Left cardiac atrium (tissue), 4 donors: ENCODE measurements at regions not wholly inside any gene's neighbourhood (a gene's known extent, or its start where the extent isn't known, plus 50 kb on each side); places are given as distances from the start of the nearest gene placed in this dataset.

Experiments used
- ATAC-seq, 2 donors: fragments of 200-7000 bp; cut with Tn5 transposase; one replicate each; pipeline ENCODE4 v1.9.1; 2020; ENCODE audit warnings: mild to moderate bottlenecking in 2 of 2, moderate library complexity in 2 of 2
- DNase-seq: peaks from one replicate; pipeline ENCODE4 v3.0.0-alpha.2; 2020
- intact Hi-C, 2 donors: fragments of 100-400 bp; cut with DNase I; formaldehyde crosslinking; loops; one replicate each; pipeline versions ENCODE4 v1.14.1 to v1.15.1; 2022 to 2023
- donor health status: DM: no; HTN: yes; CAD: no.
- donor health status: DM: no; HTN: yes; CAD: no; lungs with severe emphysema.
- donor health status: DM: yes; HTN: yes; CAD: no.
- donor health status: Dilated cardiomyopathy.

DNA sequence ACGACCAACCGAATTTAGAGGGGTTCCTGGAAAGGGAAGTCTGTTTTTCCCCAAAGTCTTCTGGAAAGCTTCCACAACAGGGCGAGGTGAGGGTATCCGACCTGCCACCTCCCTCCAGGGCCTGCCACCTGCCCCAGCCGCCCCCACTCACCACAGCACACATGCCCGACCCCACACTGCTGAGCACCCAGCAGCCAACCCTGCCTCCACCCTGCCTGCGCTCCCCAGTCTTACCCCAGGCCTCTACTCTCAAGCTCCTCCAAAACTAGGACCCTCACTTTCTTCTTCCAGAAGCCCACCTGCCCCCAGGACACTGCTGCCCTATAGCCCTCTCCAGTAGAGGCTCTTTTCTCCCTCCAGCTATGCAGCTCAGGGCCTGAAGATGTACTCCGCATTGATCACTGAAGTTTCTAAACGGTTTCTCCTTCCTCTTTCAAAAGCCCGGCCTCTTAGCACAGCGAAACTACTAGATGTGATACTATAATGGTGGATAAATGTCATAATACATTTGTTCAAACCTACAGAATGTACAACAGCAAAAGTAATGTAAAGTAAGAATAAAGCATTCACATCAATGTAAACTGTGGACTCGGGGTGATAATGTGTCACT, 128.8 kb upstream of the SLC1A4 start:
- no peak for DNase-seq
- ATAC-seq, result no peak
- intact Hi-C loops, result loop anchor here in 1 of 2 donors (10.0 kb wide), 1 partner anchor 216 kb away; no protein-coding TSS in a partner anchor

DNA sequence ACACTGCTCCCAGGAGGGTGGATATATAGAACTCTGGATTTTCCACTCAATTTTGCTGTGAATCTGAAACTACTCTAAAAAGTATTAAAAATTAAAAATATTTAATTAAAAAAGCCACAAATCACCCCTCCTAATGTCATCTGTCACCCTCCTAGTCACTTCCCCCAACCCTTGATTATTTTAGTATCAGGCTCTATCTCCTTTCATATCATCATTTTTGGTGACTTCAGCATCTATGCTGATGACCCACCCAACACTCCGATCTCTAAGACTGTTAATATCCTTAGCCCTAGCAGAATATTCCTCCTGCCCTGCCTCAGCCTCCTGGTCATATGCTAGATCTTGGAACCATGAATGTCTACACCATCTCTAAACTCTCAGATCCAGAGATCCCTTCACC, 128.3 kb upstream of the SLC1A4 start:
- DNase-seq, result no peak
- intact Hi-C loops, result loop anchor here in 1 of 2 donors (10.0 kb wide), 1 partner anchor 216 kb away; no protein-coding TSS in a partner anchor
- no peak for ATAC-seq

DNA sequence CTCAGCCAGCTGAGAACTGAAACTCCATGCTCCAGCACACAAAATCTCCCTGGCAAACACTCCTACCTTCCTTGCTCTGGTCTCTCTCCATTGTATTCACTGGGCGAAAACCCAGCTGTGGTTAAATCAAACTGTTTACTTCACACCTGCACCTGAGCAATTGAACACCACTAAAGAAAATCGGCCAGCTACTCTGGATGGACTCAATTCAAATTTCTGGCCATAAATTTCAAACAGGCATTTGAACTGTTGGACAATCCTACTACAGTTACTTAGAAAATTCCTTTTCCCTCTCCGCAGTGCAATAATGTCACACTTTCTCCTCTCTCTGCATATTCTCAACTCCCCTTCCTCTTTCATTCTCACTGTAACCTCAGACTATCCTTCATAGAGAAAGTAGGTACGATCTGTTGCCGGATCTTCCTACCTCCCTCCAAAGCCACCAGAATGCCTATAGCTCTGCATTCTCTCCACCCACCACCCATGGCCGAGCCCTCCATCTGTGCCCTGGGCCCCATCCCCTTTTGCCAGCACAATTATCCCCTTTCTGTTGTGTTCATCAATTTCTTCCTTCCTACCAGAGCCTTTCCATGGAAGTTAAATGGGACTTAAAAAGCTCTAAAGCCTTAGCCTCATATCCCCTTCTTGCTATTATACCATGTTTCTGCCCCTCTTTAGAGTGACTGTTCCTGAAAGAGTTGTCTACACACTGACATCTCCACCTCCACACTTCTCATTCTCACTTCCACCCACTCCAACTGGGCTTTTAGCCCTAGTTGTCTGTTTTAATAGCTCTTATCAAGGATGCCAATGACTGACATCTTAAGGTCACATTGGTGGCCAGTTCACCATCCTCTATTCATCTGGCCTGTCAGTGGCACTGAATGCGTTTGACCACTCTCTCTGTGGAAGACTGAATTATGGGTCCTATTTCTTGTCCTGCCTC, 127.5 kb upstream of the SLC1A4 start:
- ATAC-seq (no peak), DNase-seq (no peak)
- intact Hi-C loops, result loop anchor here in 1 of 2 donors (10.0 kb wide), 1 partner anchor 217 kb away; no protein-coding TSS in a partner anchor

DNA sequence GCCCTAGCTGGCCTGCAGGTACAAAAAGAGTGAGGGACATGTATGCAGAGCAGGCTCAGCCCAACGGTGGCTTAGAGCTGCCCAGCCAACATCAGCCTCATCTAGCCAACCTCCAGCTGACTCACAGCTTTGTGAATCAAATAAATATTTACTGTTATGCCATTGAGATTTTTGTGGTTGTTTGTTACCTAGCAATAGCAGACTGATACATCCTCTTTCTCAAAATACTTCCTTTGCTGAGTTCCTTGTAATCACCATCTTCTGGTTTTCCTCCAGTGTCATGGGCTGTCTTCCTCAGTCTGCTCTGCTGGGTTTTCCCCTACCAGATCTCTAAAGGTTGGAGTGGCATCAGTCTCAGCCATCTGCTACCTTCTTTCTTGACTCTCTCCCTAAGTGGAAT, 126.6 kb upstream of the SLC1A4 start:
- intact Hi-C loops, result loop anchor here in 1 of 2 donors (10.0 kb wide), 1 partner anchor 218 kb away; no protein-coding TSS in a partner anchor
- ATAC-seq (no peak), DNase-seq (no peak)

DNA sequence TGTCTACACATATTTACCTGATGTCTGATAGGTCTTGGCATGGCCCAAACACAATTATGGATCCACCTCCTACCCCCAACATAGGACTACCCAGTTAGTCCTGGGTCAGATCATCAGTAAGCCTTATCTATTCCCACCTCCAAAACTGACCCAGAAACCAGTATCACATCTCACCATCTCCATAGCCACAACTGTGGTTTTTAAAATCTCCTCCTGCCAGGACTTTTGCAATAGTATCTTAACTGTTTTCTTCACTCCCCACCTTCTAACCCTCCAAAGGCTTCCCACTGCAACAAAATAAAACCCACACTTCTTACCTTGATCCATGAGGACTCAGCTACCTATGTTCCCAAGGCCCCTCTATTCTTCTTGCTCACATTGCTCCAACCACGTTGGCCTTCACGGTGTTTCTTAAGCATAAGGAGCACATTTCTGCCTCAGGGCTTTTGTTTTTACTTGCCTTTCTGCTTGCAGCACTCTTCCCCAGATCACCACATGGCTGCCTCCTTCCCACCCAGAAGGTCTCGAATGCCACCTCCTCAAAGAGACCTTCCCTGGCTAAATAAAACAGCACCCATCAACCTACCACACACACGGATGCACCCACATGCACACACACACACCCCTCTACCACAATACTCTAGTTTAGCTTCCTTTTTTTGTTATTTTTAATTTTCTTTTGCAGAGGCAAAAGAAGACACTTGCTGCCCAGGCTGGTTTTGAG, 125.9 kb upstream of the SLC1A4 start:
- intact Hi-C loops, result loop anchor here in 1 of 2 donors (10.0 kb wide), 1 partner anchor 218 kb away; no protein-coding TSS in a partner anchor
- no peak for DNase-seq
- no peak for ATAC-seq

DNA sequence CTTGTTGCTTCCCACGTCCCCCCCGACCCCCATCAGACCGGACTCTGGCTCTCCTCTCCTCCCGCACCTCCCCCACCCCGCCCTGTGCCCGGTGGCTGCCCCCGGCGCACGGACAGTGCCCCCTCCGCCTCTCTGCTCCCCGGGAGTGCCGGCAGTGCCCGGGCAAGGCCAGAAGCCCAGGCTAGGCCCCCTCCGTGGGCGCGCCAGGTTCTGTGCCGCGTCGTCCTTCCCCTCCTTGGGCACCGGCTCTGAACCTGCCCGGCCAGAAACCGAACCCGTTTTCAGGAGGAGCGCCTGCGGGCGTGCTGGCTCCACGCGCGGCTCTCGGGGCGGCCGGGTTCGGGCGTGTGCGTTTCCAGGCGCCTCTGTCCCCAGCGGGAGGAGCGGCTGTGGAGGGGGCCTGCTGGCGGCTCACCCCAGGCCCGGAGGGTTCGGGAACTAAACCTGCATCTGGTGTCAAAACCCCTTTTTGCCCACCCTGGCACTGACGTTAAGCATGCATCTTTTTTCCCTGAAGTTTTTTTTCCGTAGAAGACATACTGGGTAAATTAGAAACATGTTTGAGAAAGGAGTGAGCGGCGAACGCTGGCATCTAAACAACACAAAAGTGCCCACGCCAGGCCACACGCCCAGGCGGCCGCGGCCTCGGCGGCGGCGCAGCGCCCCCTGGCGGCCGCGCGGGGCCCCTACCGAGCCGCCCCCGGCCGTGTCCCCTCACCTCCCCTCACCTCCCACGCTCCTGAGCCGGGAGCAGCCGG, 123.9 kb upstream of the SLC1A4 start:
- DNase-seq (peak; percentile 70), ATAC-seq (peak; percentile 88 to 94)
- intact Hi-C loops, result loop anchor here (2.0 to 10.0 kb wide), 3 partner anchors 218 to 273 kb away; no protein-coding TSS in a partner anchor

DNA sequence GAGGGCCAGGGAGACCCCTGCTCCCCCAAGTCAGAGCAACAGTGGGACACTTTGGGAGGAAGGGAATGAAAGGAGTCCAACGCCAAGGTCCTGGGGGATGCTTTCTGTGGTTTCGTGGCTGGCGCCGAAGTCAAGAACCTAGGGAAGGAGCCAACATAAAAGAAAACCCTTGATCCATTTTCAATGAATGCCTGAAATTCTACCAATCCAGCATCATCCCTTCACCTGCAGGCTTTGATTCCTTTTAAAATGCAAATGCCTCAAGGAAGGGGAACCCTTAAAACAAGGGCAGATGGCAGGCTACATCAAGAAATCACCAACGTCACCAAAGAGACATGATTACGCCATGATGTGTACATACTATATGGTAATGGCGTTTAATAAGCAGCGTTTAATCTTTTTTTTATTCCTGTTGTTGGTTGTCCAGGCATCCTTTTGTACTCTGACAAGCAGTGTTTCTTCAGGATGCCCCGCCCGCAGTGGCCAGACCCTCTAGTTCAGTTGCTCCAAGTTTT, 123.3 kb upstream of the SLC1A4 start:
- no peak for DNase-seq
- intact Hi-C loops, result loop anchor here (2.0 to 10.0 kb wide), 3 partner anchors 219 to 274 kb away; no protein-coding TSS in a partner anchor
- no peak for ATAC-seq

DNA sequence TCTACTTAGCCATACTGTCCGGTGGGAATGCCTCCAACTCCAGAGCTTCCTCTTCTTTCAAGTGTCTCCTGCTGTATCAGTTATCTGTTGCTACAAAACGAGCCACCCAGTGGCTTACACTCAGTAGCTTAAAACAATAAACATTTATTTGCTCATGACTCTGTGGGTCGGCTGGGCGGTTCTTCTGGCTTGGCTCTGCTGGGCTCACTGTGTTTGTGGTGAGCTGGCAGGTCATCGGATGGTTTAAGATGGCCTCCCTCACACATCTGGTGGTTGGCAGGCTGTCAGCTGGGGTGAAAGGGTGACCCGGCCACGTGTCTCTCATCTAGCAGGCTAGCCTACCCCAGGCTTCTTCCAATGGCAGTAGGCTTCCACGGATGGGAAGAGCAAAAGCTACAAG, 122.4 kb upstream of the SLC1A4 start:
- intact Hi-C loops, result loop anchor here in 1 of 2 donors (5.0 to 10.0 kb wide), 2 partner anchors 222 to 274 kb away; no protein-coding TSS in a partner anchor
- no peak for DNase-seq
- no peak for ATAC-seq

DNA sequence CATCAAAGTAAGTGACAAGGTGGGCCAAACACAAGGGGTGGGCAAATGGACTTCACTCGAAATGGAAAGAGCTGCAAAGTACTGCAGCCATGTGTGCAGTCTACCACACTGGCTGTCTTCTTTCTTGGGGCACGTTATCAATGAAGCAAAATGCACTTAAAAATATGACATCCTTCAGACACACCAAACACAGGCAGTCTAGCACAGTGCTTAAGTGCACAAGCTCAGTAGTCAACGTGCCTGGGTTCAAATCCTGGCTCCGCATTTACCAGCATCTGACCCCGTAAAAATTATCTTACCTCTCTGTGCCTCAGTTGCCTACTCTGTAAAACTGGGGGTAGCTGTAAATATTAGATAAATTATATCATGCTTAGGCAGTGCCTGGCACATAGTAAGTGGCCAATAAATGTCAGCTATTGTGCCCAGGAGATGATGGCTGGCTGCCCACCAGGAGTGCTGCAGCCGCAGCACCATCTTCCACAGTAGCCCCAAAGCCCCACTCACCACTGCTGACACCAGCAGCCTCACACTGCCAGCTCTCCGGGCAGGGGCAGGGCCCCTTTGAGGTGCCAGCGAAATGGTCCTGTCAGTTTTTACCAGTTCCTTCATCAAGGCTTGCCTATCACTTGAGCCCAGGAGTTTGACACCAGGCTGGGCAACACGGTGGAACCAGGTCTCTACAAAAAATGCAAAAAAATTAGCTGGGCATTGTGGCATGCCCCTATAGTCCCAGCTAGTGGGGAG, 121.8 kb upstream of the SLC1A4 start:
- DNase-seq (no peak), ATAC-seq (no peak)
- intact Hi-C loops, result loop anchor here in 1 of 2 donors (5.0 to 10.0 kb wide), 2 partner anchors 223 to 275 kb away; no protein-coding TSS in a partner anchor

DNA sequence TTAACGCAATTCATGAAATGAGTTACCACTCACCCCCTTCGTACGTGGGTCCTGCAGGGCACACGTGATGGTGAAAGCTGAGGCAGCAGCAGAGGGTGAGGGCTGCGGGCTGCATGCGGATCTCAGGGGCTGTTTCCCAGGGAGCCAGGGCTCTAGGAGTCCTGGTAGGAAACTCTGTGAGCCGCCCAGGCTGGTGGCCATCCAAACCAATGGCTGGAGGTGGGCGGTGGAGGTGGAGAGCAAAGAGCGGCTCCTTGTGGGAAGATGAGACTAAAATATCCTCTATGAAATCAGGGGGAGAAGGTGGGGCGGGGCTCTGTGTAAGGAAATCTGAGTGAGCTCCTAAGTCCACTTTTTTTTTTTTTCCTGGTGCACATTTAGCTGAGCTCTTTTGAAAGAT, 120.1 kb upstream of the SLC1A4 start:
- DNase-seq (no peak), ATAC-seq (no peak)
- intact Hi-C loops, result loop anchor here (2.0 to 10.0 kb wide), 3 partner anchors 224 to 282 kb away; no protein-coding TSS in a partner anchor

DNA sequence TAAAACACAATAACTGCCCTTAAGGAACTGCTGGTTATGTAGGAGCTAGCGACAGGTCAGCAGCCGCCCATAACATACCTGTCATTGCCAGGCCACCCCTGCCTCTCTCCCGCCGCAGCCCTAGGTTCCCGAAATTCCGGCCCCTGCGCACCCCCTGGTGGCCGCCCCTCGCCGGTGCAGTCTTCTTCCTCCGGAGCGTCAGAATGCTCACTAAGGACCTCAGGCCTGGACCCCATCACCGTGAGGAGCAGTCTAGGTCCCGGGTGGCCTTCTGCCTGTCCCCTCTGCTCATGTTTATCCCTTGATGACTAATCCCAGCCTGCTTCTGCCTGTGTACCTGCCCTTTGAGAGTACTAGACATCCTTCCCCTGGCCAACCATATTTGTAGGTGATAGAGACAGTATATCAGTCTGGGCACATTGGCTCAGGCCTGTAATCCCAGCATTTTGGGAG, 115.7 kb upstream of the SLC1A4 start:
- ATAC-seq (peak; percentile 79 to 85), DNase-seq (peak; percentile 76)
- intact Hi-C loops, result loop anchor here in 1 of 2 donors (10.0 kb wide), 1 partner anchor 349 kb away; the partner anchor contains the start of gene AFTPH

DNA sequence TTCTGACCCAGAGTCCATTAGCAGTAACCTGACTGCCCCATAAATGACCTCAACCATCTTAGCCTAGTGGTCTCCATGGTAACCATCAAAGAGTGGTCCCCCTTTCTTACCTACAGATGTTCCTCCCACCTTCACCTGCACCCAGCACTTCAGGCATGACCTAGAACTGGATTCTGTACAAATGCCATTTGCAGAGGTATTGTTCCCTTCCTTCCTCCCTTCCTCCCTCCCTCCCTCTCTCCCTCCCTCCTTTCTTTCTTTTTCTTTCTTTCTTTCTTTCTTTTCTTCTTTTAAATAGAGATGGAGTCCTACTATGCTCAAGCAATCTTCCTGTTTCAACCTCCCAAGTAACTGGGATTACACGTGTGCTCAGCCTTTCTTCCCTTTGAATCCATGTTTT, 114.6 kb upstream of the SLC1A4 start:
- no peak for ATAC-seq
- intact Hi-C loops, result loop anchor here in 1 of 2 donors (10.0 kb wide), 1 partner anchor 350 kb away; the partner anchor contains the start of gene AFTPH
- no peak for DNase-seq

DNA sequence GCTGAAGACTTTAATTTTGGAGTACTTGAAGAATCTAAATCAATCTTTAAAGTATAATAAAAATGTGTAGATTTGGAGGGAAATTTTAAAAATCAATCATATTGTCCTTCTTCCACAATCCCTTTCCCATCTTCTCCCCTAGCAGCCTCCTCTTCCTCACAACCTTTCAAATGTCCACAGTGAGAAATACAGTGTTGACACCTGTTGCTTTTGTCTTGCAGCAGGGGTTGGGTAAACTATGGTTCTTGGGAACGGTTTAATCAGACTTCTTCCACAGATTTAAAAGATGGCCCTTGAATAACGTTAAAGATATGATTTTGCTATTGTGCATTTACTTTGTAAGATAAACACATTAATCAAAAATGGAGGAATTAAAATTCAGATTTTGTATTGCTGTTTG, 113.8 kb upstream of the SLC1A4 start:
- intact Hi-C loops, result loop anchor here in 1 of 2 donors (5.0 to 10.0 kb wide), 2 partner anchors 351 to 543 kb away; partner anchors contain the start of gene AFTPH
- ATAC-seq, result no peak
- DNase-seq, result no peak

DNA sequence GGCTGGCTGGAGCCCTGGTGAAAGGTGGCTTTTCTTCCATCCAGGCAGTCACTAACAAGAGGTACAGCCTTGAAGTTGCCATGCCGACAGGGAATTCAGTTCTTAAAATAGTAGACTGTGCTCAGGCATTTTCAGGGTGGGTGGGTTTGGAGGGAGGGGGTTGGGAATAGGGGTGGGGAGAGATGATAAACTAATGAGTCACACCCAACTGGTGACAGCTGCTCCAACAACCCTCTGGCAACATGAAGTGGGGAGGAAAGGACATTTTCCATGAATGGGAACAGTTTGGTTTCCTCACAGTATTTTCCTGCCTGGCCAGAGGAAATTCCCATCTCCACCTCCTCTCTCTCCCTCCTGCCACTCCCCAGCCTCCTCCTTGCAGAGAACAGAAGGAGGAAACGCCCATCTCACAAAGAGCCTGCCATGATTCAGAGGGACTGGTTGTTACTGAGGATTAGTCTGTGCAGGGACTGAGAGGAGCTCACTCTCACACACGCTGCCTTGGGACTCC, 113.0 kb upstream of the SLC1A4 start:
- peak; percentile 66 to 92 for ATAC-seq
- DNase-seq, result peak; percentile 62
- intact Hi-C loops, result loop anchor here in 1 of 2 donors (5.0 to 10.0 kb wide), 2 partner anchors 351 to 544 kb away; partner anchors contain the start of gene AFTPH

DNA sequence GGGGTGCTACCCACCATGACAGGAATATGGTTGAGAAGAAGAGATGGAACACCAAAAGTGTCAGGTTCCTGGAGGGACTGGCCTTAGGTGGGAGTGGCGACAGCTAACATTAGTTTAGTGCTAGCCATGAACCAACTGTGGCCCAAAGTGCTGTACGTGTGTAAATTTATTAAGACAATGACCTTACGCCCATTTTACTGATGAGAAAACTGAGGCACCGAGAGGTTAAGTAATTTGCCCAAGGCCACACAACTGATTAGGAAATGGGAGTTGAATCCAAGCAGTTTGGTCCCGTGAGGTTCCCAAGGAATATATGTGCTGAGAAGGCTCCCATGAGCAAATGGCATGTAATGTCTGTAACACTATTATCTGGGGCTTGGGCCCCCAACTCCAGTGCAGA, 109.5 kb upstream of the SLC1A4 start:
- no peak for DNase-seq
- no peak for ATAC-seq
- intact Hi-C loops, result loop anchor here in 1 of 2 donors (5.0 to 10.0 kb wide), 2 partner anchors 355 to 547 kb away; partner anchors contain the start of gene AFTPH

DNA sequence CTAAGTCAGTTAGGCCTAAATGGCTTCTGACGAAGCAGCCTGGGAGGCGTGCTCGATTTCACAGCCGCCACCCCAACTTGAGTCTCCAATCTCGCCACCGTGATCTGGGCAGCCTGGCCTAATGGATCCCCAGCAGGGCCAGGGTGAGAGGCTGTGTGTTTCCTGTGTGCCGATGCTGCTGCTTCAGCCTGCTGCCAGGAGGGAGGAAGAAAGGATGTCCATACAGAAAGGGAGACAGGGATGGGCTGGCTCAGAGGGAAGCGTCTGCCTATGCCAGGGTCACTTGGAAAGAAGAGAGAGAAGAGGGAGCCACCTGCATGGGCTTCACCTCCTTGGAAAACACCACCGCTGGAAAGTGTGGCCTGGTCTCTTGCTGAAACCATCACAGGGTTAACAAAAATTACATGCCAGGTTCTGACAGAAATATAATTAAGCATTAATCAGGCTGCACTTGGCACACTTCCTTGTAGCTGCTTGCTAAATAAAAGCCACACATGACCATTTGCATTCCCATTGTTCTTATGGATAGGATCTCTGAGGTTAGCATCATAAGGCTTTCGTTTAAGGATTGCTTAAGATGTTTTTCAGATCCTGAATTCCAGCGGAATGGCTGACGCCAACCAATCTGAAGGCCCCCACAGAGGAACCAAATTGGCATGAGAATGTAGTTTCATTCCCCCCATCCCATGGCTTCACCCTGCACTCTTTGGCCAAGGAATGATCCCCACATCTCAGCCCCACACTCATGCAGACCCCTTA, 108.8 kb upstream of the SLC1A4 start:
- DNase-seq (no peak), ATAC-seq (no peak)
- intact Hi-C loops, result no loop called here
